ENCODE measurements at regions not wholly inside any gene's neighbourhood (a gene's known extent, or its start where the extent isn't known, plus 50 kb on each side); places are given as distances from the start of the nearest gene placed in this dataset.

DNA sequence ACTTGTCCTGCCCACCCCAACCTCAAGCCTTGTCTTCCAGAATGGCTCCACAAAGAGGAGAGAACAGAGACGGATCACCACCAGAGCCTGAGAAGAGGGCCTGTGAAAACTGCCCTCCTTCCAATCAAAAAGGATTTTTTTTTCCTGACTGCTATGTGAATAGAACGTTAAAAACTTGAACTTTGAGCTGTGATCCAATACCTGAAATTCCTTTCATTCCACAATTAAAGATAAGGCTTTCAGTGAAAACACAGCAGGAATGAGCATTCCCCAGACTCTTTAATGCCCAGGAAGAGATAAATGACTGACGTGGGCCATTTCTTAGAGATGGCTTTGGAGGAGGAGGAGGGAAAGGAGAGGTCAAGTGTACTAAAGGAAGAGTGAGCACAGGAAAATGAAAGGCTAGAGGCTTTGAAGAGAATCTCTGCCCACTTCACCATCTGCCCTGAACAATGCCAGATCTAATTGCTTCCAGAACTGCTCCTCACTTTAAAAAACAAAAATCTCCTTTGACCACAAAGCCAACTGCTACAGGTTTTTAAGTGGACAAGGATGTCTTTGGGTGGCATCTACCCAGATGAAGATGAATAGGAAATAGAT lies 177.9 kb upstream of the MAP3K1 start (continued):
- TF ChIP-seq EHMT2 (IDR thresholded peaks at IDR 0.05; ENCODE audit: borderline replicate concordance, low read depth, low read length) = no peak
- TF ChIP-seq KDM2A (CRISPR knock-in tag; IDR thresholded peaks at IDR 0.05; ENCODE audit: borderline replicate concordance, low read depth) = no peak
- TF ChIP-seq AKAP8 (CRISPR knock-in tag; IDR thresholded peaks at IDR 0.05) = no peak
- no peak for TF ChIP-seq ELF1 (CRISPR knock-in tag; IDR thresholded peaks at IDR 0.05)
- TF ChIP-seq, protein P1, sequence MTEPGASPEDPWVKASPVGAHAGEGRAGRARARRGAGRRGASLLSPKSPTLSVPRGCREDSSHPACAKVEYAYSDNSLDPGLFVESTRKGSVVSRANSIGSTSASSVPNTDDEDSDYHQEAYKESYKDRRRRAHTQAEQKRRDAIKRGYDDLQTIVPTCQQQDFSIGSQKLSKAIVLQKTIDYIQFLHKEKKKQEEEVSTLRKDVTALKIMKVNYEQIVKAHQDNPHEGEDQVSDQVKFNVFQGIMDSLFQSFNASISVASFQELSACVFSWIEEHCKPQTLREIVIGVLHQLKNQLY (CRISPR knock-in tag; IDR thresholded peaks at IDR 0.05) = 0 out of 2 replicates have a peak, but pooled peaks have one; percentile 18

DNA sequence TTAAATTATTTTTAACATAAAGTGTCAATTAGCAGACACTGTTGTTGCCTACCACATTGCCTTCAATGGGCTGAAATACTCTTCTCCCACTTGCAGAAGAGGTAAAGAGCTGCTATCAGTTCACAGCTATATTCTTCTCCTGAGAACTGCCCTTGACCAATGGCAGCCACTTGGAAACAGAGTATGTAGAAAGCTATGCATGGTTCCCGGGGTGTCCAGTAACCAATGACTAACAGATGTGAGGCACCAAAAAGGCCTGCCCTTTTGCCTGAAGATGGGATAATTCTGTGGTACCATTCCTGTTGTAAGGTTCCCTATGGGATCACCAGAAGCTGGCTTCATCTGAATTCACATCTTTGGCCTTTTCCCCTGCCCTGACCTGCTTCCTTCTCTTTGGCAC lies 181.4 kb upstream of the MAP3K1 start:
- H3K4me2 ChIP-seq (ENCODE audit: low read depth, low read length) = no peak overlapping the region
- peaks cover 55% of the 10 kb centered on the region for H3K4me1 ChIP-seq (ENCODE audit: insufficient read depth, low read length)
- peaks cover 2% of the 10 kb centered on the region; the same call in 1 of the 2 replicates for H3K9me3 ChIP-seq (ENCODE audit: low read length)
- H4K20me1 ChIP-seq (ENCODE audit: insufficient read depth, low read length) = no peaks in the 10 kb centered on the region
- DNase-seq (ENCODE audit: low spot score) = no peak
- H3K27ac ChIP-seq (ENCODE audit: extremely low read length, insufficient read depth, low read length) = no peak overlapping the region
- POLR2A ChIA-PET = no interaction called here
- BruUV-seq (replicated peaks) = no TSS peak
- H3K4me3 ChIP-seq (replicated peaks in 1 of 3; ENCODE audit: insufficient read depth in 1 of 3, low read depth in 2 of 3, low read length in 3 of 3) = no peak overlapping the region
- FAIRE-seq = no peak
- H3K36me3 ChIP-seq (replicated peaks in 1 of 2; ENCODE audit: control insufficient read depth in 1 of 2, insufficient read depth in 2 of 2, low read length in 2 of 2) = no peaks in the 10 kb centered on the region
- CTCF ChIA-PET (ENCODE audit: low intra/inter-chr PET ratio, low total read pairs) = no interaction called here
- no peak overlapping the region for H2AFZ ChIP-seq (ENCODE audit: low read length)
- intact Hi-C loops (cut with micrococcal nuclease; ENCODE audit: unreplicated experiment) (loop anchor here (10.0 kb wide), 1 partner anchor 69 kb away; no protein-coding TSS in a partner anchor), in situ Hi-C loops (cut with HindIII; ENCODE audit: extremely low pct_ligation_motif_present, low pct_unique_long_range_greater_than_20kb) (no loop called here)
- WGBS (ENCODE audit: low lambda C conversion rate) = no CpG with 5 or more reads among the region's 1 CpG
- TF ChIP-seq ZNF317 (CRISPR knock-in tag; IDR thresholded peaks at IDR 0.05) (no peak), ZSCAN21 (CRISPR knock-in tag; IDR thresholded peaks at IDR 0.05; ENCODE audit: borderline replicate concordance) (no peak), RFXAP (CRISPR knock-in tag; IDR thresholded peaks at IDR 0.05; ENCODE audit: borderline replicate concordance) (no peak)
- TF ChIP-seq, protein P2, sequence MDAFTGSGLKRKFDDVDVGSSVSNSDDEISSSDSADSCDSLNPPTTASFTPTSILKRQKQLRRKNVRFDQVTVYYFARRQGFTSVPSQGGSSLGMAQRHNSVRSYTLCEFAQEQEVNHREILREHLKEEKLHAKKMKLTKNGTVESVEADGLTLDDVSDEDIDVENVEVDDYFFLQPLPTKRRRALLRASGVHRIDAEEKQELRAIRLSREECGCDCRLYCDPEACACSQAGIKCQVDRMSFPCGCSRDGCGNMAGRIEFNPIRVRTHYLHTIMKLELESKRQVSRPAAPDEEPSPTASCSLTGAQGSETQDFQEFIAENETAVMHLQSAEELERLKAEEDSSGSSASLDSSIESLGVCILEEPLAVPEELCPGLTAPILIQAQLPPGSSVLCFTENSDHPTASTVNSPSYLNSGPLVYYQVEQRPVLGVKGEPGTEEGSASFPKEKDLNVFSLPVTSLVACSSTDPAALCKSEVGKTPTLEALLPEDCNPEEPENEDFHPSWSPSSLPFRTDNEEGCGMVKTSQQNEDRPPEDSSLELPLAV (CRISPR knock-in tag; conservative IDR thresholded peaks at IDR 0.05; ENCODE audit: low read depth) = no peak
- TF ChIP-seq, protein P3, sequence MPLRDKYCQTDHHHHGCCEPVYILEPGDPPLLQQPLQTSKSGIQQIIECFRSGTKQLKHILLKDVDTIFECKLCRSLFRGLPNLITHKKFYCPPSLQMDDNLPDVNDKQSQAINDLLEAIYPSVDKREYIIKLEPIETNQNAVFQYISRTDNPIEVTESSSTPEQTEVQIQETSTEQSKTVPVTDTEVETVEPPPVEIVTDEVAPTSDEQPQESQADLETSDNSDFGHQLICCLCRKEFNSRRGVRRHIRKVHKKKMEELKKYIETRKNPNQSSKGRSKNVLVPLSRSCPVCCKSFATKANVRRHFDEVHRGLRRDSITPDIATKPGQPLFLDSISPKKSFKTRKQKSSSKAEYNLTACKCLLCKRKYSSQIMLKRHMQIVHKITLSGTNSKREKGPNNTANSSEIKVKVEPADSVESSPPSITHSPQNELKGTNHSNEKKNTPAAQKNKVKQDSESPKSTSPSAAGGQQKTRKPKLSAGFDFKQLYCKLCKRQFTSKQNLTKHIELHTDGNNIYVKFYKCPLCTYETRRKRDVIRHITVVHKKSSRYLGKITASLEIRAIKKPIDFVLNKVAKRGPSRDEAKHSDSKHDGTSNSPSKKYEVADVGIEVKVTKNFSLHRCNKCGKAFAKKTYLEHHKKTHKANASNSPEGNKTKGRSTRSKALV (CRISPR knock-in tag; IDR thresholded peaks at IDR 0.05) = no peak
- TF ChIP-seq, protein P4, sequence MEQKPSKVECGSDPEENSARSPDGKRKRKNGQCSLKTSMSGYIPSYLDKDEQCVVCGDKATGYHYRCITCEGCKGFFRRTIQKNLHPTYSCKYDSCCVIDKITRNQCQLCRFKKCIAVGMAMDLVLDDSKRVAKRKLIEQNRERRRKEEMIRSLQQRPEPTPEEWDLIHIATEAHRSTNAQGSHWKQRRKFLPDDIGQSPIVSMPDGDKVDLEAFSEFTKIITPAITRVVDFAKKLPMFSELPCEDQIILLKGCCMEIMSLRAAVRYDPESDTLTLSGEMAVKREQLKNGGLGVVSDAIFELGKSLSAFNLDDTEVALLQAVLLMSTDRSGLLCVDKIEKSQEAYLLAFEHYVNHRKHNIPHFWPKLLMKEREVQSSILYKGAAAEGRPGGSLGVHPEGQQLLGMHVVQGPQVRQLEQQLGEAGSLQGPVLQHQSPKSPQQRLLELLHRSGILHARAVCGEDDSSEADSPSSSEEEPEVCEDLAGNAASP (CRISPR knock-in tag; IDR thresholded peaks at IDR 0.05; ENCODE audit: borderline replicate concordance) = no peak
- TF ChIP-seq, protein P5, sequence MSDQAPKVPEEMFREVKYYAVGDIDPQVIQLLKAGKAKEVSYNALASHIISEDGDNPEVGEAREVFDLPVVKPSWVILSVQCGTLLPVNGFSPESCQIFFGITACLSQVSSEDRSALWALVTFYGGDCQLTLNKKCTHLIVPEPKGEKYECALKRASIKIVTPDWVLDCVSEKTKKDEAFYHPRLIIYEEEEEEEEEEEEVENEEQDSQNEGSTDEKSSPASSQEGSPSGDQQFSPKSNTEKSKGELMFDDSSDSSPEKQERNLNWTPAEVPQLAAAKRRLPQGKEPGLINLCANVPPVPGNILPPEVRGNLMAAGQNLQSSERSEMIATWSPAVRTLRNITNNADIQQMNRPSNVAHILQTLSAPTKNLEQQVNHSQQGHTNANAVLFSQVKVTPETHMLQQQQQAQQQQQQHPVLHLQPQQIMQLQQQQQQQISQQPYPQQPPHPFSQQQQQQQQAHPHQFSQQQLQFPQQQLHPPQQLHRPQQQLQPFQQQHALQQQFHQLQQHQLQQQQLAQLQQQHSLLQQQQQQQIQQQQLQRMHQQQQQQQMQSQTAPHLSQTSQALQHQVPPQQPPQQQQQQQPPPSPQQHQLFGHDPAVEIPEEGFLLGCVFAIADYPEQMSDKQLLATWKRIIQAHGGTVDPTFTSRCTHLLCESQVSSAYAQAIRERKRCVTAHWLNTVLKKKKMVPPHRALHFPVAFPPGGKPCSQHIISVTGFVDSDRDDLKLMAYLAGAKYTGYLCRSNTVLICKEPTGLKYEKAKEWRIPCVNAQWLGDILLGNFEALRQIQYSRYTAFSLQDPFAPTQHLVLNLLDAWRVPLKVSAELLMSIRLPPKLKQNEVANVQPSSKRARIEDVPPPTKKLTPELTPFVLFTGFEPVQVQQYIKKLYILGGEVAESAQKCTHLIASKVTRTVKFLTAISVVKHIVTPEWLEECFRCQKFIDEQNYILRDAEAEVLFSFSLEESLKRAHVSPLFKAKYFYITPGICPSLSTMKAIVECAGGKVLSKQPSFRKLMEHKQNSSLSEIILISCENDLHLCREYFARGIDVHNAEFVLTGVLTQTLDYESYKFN (CRISPR knock-in tag; conservative IDR thresholded peaks at IDR 0.05) = no peak
- no peaks in the 10 kb centered on the region for H3K27me3 ChIP-seq (ENCODE audit: control insufficient read depth in 1 of 2, insufficient read depth in 2 of 2, low read length in 2 of 2)
- H3K9ac ChIP-seq (ENCODE audit: insufficient read depth, low read depth, low read length) = no peak overlapping the region
- ATAC-seq = no peak
- no peaks in the 10 kb centered on the region for H3K79me2 ChIP-seq (ENCODE audit: insufficient read depth, low read length)

All from HepG2 (cell line).